ENCODE measurements at regions not wholly inside any gene's neighbourhood (a gene's known extent, or its start where the extent isn't known, plus 50 kb on each side); places are given as distances from the start of the nearest gene placed in this dataset.

DNA sequence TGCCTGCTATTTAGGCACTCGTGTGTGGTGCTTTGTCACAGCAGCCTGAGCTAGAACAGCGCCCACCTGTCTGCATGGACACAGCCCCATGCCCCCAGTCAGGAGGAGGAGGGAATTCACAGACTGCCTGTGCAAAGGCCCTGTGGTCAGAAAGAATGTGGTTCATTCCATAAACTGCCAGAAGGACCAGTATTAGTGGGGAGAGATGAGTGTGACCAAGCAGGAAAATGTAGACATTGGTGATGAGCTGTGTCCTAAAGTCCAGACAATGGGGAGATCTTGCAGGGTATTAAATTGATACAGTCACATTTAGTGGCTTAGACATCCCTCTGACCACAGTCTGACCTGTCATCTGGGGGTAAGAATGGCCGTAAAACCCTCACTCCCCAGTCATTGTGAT lies 83.7 kb upstream of the LINC01488 start:
- H3K9me3 Mint-ChIP-seq = peaks cover 25% of the 10 kb centered on the region
- CTCF ChIA-PET = no interaction called here

DNA sequence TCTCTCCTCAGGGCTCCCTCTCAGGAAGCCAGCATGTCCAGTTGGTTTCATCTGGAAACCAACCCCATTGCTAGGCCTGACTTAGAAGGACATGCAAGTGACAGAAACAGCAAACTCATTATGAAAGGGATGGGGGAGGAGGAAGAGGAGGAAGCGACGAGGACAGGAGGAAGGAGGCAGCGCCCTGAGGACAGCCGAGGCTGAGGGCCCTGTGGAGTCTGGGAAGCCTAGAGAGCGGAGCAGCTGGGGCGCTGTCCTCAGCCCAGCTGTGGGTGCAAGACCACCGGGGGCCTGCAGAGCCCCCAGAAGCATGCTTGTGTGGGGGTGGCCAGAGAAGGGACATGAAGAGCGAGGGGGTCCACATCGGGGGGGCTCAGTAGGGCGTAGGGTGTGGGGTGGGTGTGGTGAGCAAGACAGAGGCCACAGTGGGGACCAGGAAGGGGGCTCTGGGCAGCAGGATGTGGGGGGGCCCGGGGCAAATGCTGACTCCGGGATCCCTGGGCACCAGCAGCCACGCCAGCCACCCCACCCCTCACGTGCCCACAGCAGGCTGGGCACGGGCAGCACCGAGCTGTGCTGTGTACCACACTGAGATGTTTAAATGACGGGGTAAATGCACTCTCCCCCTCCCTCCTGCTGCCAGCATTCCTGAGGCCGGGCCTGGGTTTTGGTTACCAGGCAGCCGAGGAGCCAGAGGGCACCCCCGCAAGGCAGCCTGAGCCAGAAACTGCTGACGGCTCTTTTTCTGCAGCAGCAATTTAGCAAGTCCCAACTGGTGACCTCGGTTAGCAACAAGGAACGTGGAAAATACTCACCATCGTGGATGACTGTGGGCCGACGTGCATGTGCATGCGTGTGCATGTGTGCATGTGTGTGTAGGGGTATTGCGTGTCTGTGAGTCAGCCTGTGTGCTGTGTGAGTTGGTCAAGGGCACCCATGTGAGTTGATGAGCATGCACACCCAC lies 82.7 kb upstream of the LINC01488 start:
- Mint-ChIP-seq H3K4me1 (peaks cover 6% of the 10 kb centered on the region; the same call in 1 of the 2 replicates), H3K9me3 (peaks cover 33% of the 10 kb centered on the region), H3K27ac (no peak overlapping the region), H3K36me3 (peaks cover 8% of the 10 kb centered on the region), H3K4me3 (no peak overlapping the region), H3K27me3 (ENCODE audit: low read depth) (no peaks in the 10 kb centered on the region; the same call in 1 of the 2 replicates)
- no peak for ATAC-seq
- CTCF ChIA-PET = interaction anchor here (0.7 kb wide), 1 partner anchor 188 kb away, joined by 5 read pairs; no protein-coding TSS in a partner anchor
- peak; percentile 22 for DNase-seq (ENCODE audit: low spot score)
- POLR2A ChIA-PET = interaction anchor here (0.6 kb wide), 1 partner anchor 19 kb away, joined by 9 read pairs; no protein-coding TSS in a partner anchor
- TF ChIP-seq, protein P1, sequence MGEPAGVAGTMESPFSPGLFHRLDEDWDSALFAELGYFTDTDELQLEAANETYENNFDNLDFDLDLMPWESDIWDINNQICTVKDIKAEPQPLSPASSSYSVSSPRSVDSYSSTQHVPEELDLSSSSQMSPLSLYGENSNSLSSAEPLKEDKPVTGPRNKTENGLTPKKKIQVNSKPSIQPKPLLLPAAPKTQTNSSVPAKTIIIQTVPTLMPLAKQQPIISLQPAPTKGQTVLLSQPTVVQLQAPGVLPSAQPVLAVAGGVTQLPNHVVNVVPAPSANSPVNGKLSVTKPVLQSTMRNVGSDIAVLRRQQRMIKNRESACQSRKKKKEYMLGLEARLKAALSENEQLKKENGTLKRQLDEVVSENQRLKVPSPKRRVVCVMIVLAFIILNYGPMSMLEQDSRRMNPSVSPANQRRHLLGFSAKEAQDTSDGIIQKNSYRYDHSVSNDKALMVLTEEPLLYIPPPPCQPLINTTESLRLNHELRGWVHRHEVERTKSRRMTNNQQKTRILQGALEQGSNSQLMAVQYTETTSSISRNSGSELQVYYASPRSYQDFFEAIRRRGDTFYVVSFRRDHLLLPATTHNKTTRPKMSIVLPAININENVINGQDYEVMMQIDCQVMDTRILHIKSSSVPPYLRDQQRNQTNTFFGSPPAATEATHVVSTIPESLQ (CRISPR knock-in tag; IDR thresholded peaks at IDR 0.05) = no peak
- no peak for TF ChIP-seq IRF2 (CRISPR knock-in tag; IDR thresholded peaks at IDR 0.05; ENCODE audit: borderline replicate concordance, low read depth)
- no peak for TF ChIP-seq MYBL2 (CRISPR knock-in tag; IDR thresholded peaks at IDR 0.05)
- TF ChIP-seq ELF4 (CRISPR knock-in tag; IDR thresholded peaks at IDR 0.05; ENCODE audit: low read depth) = no peak
- TF ChIP-seq TEAD4 (CRISPR knock-in tag; IDR thresholded peaks at IDR 0.05) = no peak
- no peak for TF ChIP-seq ZNF671 (CRISPR knock-in tag; IDR thresholded peaks at IDR 0.05)
- TF ChIP-seq, protein P2, sequence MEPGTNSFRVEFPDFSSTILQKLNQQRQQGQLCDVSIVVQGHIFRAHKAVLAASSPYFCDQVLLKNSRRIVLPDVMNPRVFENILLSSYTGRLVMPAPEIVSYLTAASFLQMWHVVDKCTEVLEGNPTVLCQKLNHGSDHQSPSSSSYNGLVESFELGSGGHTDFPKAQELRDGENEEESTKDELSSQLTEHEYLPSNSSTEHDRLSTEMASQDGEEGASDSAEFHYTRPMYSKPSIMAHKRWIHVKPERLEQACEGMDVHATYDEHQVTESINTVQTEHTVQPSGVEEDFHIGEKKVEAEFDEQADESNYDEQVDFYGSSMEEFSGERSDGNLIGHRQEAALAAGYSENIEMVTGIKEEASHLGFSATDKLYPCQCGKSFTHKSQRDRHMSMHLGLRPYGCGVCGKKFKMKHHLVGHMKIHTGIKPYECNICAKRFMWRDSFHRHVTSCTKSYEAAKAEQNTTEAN (CRISPR knock-in tag; IDR thresholded peaks at IDR 0.05) = no peak
- no peak for TF ChIP-seq KAT7 (CRISPR knock-in tag; IDR thresholded peaks at IDR 0.05; ENCODE audit: borderline replicate concordance)
- no peak for TF ChIP-seq CREM (CRISPR knock-in tag; IDR thresholded peaks at IDR 0.05)
- TF ChIP-seq, protein P3, sequence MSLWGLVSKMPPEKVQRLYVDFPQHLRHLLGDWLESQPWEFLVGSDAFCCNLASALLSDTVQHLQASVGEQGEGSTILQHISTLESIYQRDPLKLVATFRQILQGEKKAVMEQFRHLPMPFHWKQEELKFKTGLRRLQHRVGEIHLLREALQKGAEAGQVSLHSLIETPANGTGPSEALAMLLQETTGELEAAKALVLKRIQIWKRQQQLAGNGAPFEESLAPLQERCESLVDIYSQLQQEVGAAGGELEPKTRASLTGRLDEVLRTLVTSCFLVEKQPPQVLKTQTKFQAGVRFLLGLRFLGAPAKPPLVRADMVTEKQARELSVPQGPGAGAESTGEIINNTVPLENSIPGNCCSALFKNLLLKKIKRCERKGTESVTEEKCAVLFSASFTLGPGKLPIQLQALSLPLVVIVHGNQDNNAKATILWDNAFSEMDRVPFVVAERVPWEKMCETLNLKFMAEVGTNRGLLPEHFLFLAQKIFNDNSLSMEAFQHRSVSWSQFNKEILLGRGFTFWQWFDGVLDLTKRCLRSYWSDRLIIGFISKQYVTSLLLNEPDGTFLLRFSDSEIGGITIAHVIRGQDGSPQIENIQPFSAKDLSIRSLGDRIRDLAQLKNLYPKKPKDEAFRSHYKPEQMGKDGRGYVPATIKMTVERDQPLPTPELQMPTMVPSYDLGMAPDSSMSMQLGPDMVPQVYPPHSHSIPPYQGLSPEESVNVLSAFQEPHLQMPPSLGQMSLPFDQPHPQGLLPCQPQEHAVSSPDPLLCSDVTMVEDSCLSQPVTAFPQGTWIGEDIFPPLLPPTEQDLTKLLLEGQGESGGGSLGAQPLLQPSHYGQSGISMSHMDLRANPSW (CRISPR knock-in tag; conservative IDR thresholded peaks at IDR 0.05; ENCODE audit: low read depth) = no peak
- no peak for TF ChIP-seq ZNF423 (CRISPR knock-in tag; IDR thresholded peaks at IDR 0.05)

More for the DNA sequence above, 83.7 kb upstream of the LINC01488 start:
- POLR2A ChIA-PET = no interaction called here
- ATAC-seq (no peak), DNase-seq (ENCODE audit: low spot score) (no peak)
- TF ChIP-seq MXD4 (CRISPR knock-in tag; IDR thresholded peaks at IDR 0.05; ENCODE audit: borderline replicate concordance) (no peak), HMGA2 (CRISPR knock-in tag; IDR thresholded peaks at IDR 0.05) (no peak), KAT7 (CRISPR knock-in tag; IDR thresholded peaks at IDR 0.05; ENCODE audit: borderline replicate concordance) (no peak), TCF7 (CRISPR knock-in tag; IDR thresholded peaks at IDR 0.05; ENCODE audit: low read depth) (no peak)
- TF ChIP-seq, protein P4, sequence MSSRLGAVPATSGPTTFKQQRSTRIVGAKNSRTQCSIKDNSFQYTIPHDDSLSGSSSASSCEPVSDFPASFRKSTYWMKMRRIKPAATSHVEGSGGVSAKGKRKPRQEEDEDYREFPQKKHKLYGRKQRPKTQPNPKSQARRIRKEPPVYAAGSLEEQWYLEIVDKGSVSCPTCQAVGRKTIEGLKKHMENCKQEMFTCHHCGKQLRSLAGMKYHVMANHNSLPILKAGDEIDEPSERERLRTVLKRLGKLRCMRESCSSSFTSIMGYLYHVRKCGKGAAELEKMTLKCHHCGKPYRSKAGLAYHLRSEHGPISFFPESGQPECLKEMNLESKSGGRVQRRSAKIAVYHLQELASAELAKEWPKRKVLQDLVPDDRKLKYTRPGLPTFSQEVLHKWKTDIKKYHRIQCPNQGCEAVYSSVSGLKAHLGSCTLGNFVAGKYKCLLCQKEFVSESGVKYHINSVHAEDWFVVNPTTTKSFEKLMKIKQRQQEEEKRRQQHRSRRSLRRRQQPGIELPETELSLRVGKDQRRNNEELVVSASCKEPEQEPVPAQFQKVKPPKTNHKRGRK (CRISPR knock-in tag; IDR thresholded peaks at IDR 0.05; ENCODE audit: borderline replicate concordance) = no peak
- TF ChIP-seq, protein P5, sequence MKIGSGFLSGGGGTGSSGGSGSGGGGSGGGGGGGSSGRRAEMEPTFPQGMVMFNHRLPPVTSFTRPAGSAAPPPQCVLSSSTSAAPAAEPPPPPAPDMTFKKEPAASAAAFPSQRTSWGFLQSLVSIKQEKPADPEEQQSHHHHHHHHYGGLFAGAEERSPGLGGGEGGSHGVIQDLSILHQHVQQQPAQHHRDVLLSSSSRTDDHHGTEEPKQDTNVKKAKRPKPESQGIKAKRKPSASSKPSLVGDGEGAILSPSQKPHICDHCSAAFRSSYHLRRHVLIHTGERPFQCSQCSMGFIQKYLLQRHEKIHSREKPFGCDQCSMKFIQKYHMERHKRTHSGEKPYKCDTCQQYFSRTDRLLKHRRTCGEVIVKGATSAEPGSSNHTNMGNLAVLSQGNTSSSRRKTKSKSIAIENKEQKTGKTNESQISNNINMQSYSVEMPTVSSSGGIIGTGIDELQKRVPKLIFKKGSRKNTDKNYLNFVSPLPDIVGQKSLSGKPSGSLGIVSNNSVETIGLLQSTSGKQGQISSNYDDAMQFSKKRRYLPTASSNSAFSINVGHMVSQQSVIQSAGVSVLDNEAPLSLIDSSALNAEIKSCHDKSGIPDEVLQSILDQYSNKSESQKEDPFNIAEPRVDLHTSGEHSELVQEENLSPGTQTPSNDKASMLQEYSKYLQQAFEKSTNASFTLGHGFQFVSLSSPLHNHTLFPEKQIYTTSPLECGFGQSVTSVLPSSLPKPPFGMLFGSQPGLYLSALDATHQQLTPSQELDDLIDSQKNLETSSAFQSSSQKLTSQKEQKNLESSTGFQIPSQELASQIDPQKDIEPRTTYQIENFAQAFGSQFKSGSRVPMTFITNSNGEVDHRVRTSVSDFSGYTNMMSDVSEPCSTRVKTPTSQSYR (CRISPR knock-in tag; IDR thresholded peaks at IDR 0.05) = no peak
- TF ChIP-seq, protein P6, sequence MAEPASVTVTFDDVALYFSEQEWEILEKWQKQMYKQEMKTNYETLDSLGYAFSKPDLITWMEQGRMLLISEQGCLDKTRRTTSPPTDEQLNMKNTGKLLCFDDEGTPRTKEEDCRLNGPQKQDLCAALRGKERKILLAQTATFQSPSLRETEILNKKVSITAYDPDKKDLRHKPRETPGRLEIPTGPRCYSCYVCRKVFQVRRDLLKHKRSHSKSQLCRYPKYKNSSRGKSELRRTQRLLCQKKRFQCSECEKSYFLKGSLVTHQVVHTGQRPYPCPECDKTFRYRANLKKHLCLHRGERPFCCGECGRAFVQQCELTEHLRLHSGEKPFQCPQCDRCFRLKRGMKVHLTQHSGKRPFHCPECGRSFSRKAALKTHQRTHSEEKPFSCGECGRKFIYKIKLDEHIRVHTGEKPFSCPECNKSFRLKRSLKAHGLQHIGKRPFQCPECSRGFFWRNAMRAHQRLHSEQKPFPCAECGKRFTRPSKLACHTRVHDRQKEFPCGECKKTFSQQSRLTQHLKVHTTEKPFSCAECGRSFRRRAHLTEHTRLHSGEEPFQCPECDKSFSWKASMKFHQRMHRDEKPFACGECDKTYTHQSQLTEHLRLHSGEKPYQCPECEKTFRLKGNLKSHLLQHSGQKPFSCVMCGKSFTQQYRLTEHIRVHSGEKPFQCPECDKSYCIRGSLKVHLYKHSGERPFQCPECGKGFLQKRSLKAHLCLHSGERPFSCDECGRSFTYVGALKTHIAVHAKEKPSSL (CRISPR knock-in tag; conservative IDR thresholded peaks at IDR 0.05) = no peak
- Mint-ChIP-seq H3K27ac (no peak overlapping the region), H3K4me3 (no peak overlapping the region), H3K4me1 (peaks cover 6% of the 10 kb centered on the region; the same call in 1 of the 2 replicates), H3K36me3 (peaks cover 3% of the 10 kb centered on the region), H3K27me3 (ENCODE audit: low read depth) (no peaks in the 10 kb centered on the region; the same call in 1 of the 2 replicates)
